ENCODE measurements at regions not wholly inside any gene's neighbourhood (a gene's known extent, or its start where the extent isn't known, plus 50 kb on each side); places are given as distances from the start of the nearest gene placed in this dataset.

DNA sequence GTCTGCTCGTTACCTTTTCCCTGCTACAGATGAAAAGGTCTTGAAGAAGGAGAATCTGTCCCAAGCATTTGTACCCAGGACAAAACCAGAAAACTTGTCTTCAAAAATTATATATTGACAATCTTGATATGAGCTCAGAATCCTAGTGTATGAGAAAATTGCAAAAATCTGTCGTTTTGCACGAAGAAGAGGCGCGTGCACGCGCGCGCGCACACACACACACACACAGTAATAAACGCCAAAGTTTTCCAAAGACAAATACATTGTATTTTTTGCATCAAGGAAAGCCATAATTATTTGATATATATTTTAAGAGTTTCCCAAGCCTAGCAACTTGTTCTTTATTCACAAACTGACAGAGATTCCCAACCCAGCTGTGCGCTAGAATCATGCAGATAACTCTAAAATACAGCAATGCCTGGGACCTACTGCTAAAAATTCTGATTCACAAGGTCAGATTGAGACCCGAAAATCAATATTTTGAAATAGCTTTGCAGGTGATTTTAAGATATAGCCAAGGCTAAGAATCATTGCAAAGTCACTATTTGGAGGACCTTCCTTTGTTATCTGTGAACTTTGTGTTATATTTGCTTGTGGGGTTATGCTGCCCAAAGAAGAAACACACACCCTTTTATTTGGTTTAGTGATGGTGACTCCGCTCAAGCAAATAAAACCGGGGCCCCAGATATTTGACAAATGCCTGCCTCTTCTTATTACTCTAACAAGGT, 1287.7 kb upstream of the CDH6 start:
- H3K4me3 ChIP-seq (ENCODE audit: low read length), result no peak overlapping the region
- no peaks in the 10 kb centered on the region for H3K4me1 ChIP-seq (ENCODE audit: low read length)
- no peak overlapping the region for H2AFZ ChIP-seq (ENCODE audit: low read length)
- H3K27me3 ChIP-seq (ENCODE audit: low read length), result no peaks in the 10 kb centered on the region
- H3K79me2 ChIP-seq (ENCODE audit: low read length), result no peaks in the 10 kb centered on the region
- H3K4me2 ChIP-seq (ENCODE audit: low read depth, low read length, poor library complexity, severe bottlenecking), result no peak overlapping the region
- H3K36me3 ChIP-seq (ENCODE audit: insufficient read depth, low read length), result no peaks in the 10 kb centered on the region
- no peak overlapping the region for H3K27ac ChIP-seq (ENCODE audit: low read length)
- H3K9me3 ChIP-seq (ENCODE audit: low read length), result peaks cover 19% of the 10 kb centered on the region
- DNase-seq, result no peak
- no peaks in the 10 kb centered on the region for H3K9me2 ChIP-seq (replicated peaks; ENCODE audit: insufficient read depth, low read length)
- H4K20me1 ChIP-seq (ENCODE audit: insufficient read depth, low read depth, low read length), result no peaks in the 10 kb centered on the region
- no peak overlapping the region for H3K9ac ChIP-seq (ENCODE audit: low read length)

DNA sequence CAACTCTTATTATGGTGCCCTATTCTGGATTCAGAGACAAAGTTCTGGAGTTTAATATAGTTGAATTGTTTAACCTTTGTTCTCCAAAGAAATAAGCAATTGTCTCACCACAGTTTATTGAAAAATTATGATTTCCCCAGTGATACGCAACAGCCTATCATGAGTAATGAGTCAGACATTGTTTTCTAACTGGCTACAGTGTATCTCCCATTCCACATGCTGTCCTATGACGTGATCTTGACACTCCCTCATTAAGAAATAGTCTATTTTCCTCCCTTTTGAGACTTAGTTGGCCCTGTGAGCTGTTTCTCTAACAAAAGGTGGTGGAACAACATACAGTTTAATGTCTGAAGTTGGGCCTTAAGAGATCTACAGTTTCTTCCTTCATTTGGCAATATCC, 1290.6 kb upstream of the CDH6 start:
- Histone ChIP-seq H3K4me1 (ENCODE audit: low read length) (no peaks in the 10 kb centered on the region), H3K27me3 (ENCODE audit: low read length) (no peaks in the 10 kb centered on the region), H3K9me3 (ENCODE audit: low read length) (peaks cover 19% of the 10 kb centered on the region), H2AFZ (ENCODE audit: low read length) (no peak overlapping the region), H3K4me2 (ENCODE audit: low read depth, low read length, poor library complexity, severe bottlenecking) (no peak overlapping the region), H3K4me3 (ENCODE audit: low read length) (no peak overlapping the region), H3K9me2 (replicated peaks; ENCODE audit: insufficient read depth, low read length) (no peaks in the 10 kb centered on the region), H3K36me3 (ENCODE audit: insufficient read depth, low read length) (no peaks in the 10 kb centered on the region), H3K9ac (ENCODE audit: low read length) (no peak overlapping the region), H3K79me2 (ENCODE audit: low read length) (no peaks in the 10 kb centered on the region), H4K20me1 (ENCODE audit: insufficient read depth, low read depth, low read length) (no peaks in the 10 kb centered on the region), H3K27ac (ENCODE audit: low read length) (no peak overlapping the region)
- no peak for DNase-seq

DNA sequence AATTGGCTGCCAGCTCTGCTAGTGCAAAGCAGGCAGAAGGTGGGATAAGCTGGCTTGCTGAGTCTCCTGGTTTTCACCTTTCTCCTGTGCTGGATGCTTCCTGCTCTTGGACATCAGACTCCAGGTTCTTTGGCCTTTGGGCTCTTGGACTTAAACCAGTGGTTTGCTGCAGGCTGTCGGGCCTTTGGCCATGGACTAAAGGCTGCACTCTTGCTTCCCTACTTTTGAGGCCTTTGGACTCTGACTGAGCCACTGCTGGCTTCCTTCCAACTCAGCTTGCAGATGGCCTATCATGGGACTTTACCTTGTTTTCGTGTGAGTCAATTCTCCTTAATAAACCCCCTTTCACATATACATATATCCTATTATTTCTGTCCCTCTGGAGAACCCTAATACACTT, 1293.9 kb upstream of the CDH6 start:
- H3K79me2 ChIP-seq (ENCODE audit: low read length), result no peaks in the 10 kb centered on the region
- no peaks in the 10 kb centered on the region for H3K27me3 ChIP-seq (ENCODE audit: low read length)
- no peak overlapping the region for H3K9ac ChIP-seq (ENCODE audit: low read length)
- no peak overlapping the region for H3K27ac ChIP-seq (ENCODE audit: low read length)
- no peak overlapping the region for H3K4me3 ChIP-seq (ENCODE audit: low read length)
- no peaks in the 10 kb centered on the region for H3K9me2 ChIP-seq (replicated peaks; ENCODE audit: insufficient read depth, low read length)
- no peak overlapping the region for H3K4me2 ChIP-seq (ENCODE audit: low read depth, low read length, poor library complexity, severe bottlenecking)
- H3K9me3 ChIP-seq (ENCODE audit: low read length), result peaks cover 21% of the 10 kb centered on the region
- no peaks in the 10 kb centered on the region for H3K36me3 ChIP-seq (ENCODE audit: insufficient read depth, low read length)
- no peak overlapping the region for H2AFZ ChIP-seq (ENCODE audit: low read length)
- no peaks in the 10 kb centered on the region for H4K20me1 ChIP-seq (ENCODE audit: insufficient read depth, low read depth, low read length)
- no peak for DNase-seq
- H3K4me1 ChIP-seq (ENCODE audit: low read length), result no peaks in the 10 kb centered on the region

DNA sequence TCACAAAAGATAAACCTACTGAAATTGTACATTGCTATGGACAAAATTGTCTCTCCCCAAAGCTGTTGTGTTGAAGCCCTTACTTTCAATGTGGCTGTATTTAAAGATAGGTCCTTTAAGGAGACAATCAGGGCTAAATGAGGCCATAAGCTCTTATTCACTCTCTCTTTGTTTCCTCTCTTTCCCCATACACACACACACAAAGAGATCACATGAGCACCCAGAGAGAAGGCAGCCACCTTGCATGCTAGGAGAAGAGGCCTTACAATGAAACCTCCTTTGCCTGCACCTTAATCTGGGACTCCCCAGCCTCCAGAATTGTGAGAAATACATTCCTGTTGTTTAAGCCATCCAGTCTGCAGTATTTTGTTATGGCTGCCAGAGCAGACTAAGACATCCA, 1295.6 kb upstream of the CDH6 start:
- Histone ChIP-seq H3K27me3 (ENCODE audit: low read length) (no peaks in the 10 kb centered on the region), H3K27ac (ENCODE audit: low read length) (no peak overlapping the region), H4K20me1 (ENCODE audit: insufficient read depth, low read depth, low read length) (no peaks in the 10 kb centered on the region), H2AFZ (ENCODE audit: low read length) (no peak overlapping the region), H3K9me3 (ENCODE audit: low read length) (peaks cover 23% of the 10 kb centered on the region), H3K4me3 (ENCODE audit: low read length) (no peak overlapping the region), H3K4me2 (ENCODE audit: low read depth, low read length, poor library complexity, severe bottlenecking) (no peak overlapping the region), H3K4me1 (ENCODE audit: low read length) (no peaks in the 10 kb centered on the region), H3K79me2 (ENCODE audit: low read length) (no peaks in the 10 kb centered on the region), H3K36me3 (ENCODE audit: insufficient read depth, low read length) (no peaks in the 10 kb centered on the region), H3K9ac (ENCODE audit: low read length) (no peak overlapping the region), H3K9me2 (replicated peaks; ENCODE audit: insufficient read depth, low read length) (no peaks in the 10 kb centered on the region)
- DNase-seq, result no peak

DNA sequence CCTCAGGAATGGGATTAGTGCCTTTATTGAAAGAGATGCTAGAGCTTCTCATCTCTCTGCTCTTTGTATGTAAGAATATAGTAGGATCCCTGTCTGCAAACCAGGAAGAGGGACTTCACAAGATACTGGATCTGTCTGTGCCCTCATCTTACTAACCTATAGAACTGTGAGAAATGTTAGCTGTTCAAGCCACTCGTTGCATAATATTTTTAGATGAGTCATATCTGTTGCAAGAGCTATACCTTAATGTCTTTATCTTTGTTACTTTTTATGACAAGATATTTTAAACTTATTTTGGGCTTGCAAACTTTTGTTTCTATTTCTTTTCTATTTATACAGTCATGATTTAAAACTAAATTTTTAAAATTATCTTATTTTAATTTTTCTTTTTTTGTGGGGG, 1296.8 kb upstream of the CDH6 start:
- H4K20me1 ChIP-seq (ENCODE audit: insufficient read depth, low read depth, low read length), result no peaks in the 10 kb centered on the region
- DNase-seq, result no peak
- H3K9ac ChIP-seq (ENCODE audit: low read length), result no peak overlapping the region
- H3K9me3 ChIP-seq (ENCODE audit: low read length), result peaks cover 23% of the 10 kb centered on the region
- H3K79me2 ChIP-seq (ENCODE audit: low read length), result no peaks in the 10 kb centered on the region
- H3K4me2 ChIP-seq (ENCODE audit: low read depth, low read length, poor library complexity, severe bottlenecking), result no peak overlapping the region
- no peaks in the 10 kb centered on the region for H3K9me2 ChIP-seq (replicated peaks; ENCODE audit: insufficient read depth, low read length)
- H3K27ac ChIP-seq (ENCODE audit: low read length), result no peak overlapping the region
- H2AFZ ChIP-seq (ENCODE audit: low read length), result no peak overlapping the region
- no peaks in the 10 kb centered on the region for H3K36me3 ChIP-seq (ENCODE audit: insufficient read depth, low read length)
- H3K4me3 ChIP-seq (ENCODE audit: low read length), result no peak overlapping the region
- H3K27me3 ChIP-seq (ENCODE audit: low read length), result no peaks in the 10 kb centered on the region
- no peaks in the 10 kb centered on the region for H3K4me1 ChIP-seq (ENCODE audit: low read length)

DNA sequence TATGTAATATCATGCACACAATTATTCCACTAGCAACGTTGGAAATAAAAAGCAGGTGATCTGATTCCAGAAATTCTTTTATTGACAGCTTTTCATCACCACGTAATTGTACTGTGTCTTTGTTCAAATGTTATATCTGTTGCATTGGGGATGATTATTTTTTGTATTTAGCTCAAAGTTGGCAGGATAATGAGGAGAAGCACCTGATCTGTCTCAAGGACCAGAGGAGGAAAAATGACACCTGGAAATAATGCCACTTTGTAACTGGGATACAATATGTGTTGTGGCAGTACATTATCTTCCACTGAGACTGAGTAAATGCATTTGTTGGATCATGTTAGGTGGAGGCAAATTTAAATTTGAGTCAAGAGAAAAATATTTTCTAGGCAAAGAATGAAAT, 1298.8 kb upstream of the CDH6 start:
- no peak for DNase-seq
- Histone ChIP-seq H3K9me2 (replicated peaks; ENCODE audit: insufficient read depth, low read length) (no peaks in the 10 kb centered on the region), H2AFZ (ENCODE audit: low read length) (no peak overlapping the region), H3K27ac (ENCODE audit: low read length) (no peak overlapping the region), H3K36me3 (ENCODE audit: insufficient read depth, low read length) (no peaks in the 10 kb centered on the region), H3K79me2 (ENCODE audit: low read length) (no peaks in the 10 kb centered on the region), H3K4me2 (ENCODE audit: low read depth, low read length, poor library complexity, severe bottlenecking) (no peak overlapping the region), H3K27me3 (ENCODE audit: low read length) (no peaks in the 10 kb centered on the region), H3K4me3 (ENCODE audit: low read length) (no peak overlapping the region), H3K9me3 (ENCODE audit: low read length) (peaks cover 31% of the 10 kb centered on the region), H3K4me1 (ENCODE audit: low read length) (no peaks in the 10 kb centered on the region), H3K9ac (ENCODE audit: low read length) (no peak overlapping the region), H4K20me1 (ENCODE audit: insufficient read depth, low read depth, low read length) (no peaks in the 10 kb centered on the region)

DNA sequence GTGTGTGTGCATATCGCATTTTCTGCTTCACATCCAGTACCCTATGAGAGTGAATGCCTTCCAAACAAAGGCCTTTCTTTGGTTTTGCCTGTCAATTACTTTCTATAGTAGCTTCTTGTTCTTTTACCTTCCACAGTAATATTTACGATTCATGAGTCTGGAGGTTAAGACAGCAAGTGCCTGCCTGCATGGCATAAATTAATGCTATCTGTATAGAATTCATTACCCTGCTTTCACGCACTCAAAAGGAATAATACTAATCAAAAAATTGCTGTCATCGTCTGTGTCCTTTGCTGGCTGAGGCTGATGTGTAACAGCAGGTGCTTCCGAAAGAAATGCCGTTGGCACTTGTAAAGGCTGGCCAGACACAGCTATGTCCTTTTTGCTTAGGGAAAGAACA, 1304.4 kb upstream of the CDH6 start:
- peaks cover 33% of the 10 kb centered on the region for H3K9me3 ChIP-seq (ENCODE audit: low read length)
- H2AFZ ChIP-seq (ENCODE audit: low read length), result no peak overlapping the region
- H3K4me3 ChIP-seq (ENCODE audit: low read length), result no peak overlapping the region
- H3K9ac ChIP-seq (ENCODE audit: low read length), result no peak overlapping the region
- no peaks in the 10 kb centered on the region for H3K79me2 ChIP-seq (ENCODE audit: low read length)
- H3K27ac ChIP-seq (ENCODE audit: low read length), result no peak overlapping the region
- DNase-seq, result no peak
- no peaks in the 10 kb centered on the region for H3K9me2 ChIP-seq (replicated peaks; ENCODE audit: insufficient read depth, low read length)
- H3K4me1 ChIP-seq (ENCODE audit: low read length), result no peaks in the 10 kb centered on the region
- no peaks in the 10 kb centered on the region for H3K36me3 ChIP-seq (ENCODE audit: insufficient read depth, low read length)
- H3K27me3 ChIP-seq (ENCODE audit: low read length), result no peaks in the 10 kb centered on the region
- no peaks in the 10 kb centered on the region for H4K20me1 ChIP-seq (ENCODE audit: insufficient read depth, low read depth, low read length)
- H3K4me2 ChIP-seq (ENCODE audit: low read depth, low read length, poor library complexity, severe bottlenecking), result no peak overlapping the region

DNA sequence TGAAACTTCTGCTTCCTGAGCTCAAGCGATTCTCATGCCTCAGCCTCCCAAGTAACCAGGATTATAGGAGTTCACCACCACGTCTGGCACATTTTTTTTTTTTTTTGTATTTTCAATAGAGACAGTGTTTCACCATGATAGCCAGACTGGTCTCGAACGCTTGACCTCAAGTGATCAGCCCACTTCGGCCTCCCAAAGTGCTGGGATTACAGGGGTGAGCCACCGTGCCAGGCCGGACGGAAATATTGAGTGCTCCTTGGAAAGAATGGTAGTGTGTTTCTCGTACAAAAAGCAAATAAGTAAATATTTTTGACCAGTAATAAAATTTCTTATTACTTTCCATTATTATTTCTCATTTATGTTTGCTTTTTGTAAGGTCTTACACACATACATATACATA, 1307.9 kb upstream of the CDH6 start:
- no peak overlapping the region for H3K9ac ChIP-seq (ENCODE audit: low read length)

More for the DNA sequence above, 1307.9 kb upstream of the CDH6 start:
- H2AFZ ChIP-seq (ENCODE audit: low read length), result no peak overlapping the region
- no peaks in the 10 kb centered on the region for H3K27me3 ChIP-seq (ENCODE audit: low read length)
- no peaks in the 10 kb centered on the region for H3K79me2 ChIP-seq (ENCODE audit: low read length)
- H3K9me2 ChIP-seq (replicated peaks; ENCODE audit: insufficient read depth, low read length), result no peaks in the 10 kb centered on the region
- H3K4me3 ChIP-seq (ENCODE audit: low read length), result no peak overlapping the region
- H3K4me2 ChIP-seq (ENCODE audit: low read depth, low read length, poor library complexity, severe bottlenecking), result no peak overlapping the region
- H3K36me3 ChIP-seq (ENCODE audit: insufficient read depth, low read length), result no peaks in the 10 kb centered on the region
- no peak overlapping the region for H3K27ac ChIP-seq (ENCODE audit: low read length)
- no peak for DNase-seq
- peaks cover 40% of the 10 kb centered on the region for H3K9me3 ChIP-seq (ENCODE audit: low read length)
- no peaks in the 10 kb centered on the region for H4K20me1 ChIP-seq (ENCODE audit: insufficient read depth, low read depth, low read length)
- no peaks in the 10 kb centered on the region for H3K4me1 ChIP-seq (ENCODE audit: low read length)

Data from Karpas-422 (cell line).